HEK293T (cell line): ENCODE measurements at regions not wholly inside any gene's neighbourhood (a gene's known extent, or its start where the extent isn't known, plus 50 kb on each side); places are given as distances from the start of the nearest gene placed in this dataset.

Experiments
- CTCF ChIA-PET: fragments of 350-600 bp; formaldehyde crosslinking; extraction: SDS; loops from one replicate; lab custom pipeline; 2021; ENCODE audit warnings: antibody characterized with exemption, inconsistent platforms; lab: Yijun Ruan, JAX
- POLR2A ChIA-PET: fragments of 350-600 bp; formaldehyde crosslinking; extraction: SDS; loops from one replicate; lab custom pipeline; 2020; ENCODE audit warnings: antibody characterized with exemption, inconsistent platforms; lab: Yijun Ruan, JAX
- DNase-seq: peaks from one replicate; pipeline ENCODE4 v3.0.0; 2012; ENCODE audit warnings: mixed read lengths; ENCODE audit errors: extremely low spot score
- ARNT ChIP-seq: fragments of 450-650 bp; IDR thresholded peaks from 2 replicates; pipeline ENCODE4 v1.6.1; 2017; ENCODE audit warnings: mild to moderate bottlenecking
- BHLHE40 ChIP-seq: fragments of 450-650 bp; IDR thresholded peaks from 2 replicates; pipeline ENCODE4 v1.6.1; 2016; ENCODE audit warnings: mild to moderate bottlenecking, moderate library complexity, borderline replicate concordance
- CTBP1 ChIP-seq: fragments of 450-650 bp; IDR thresholded peaks from 2 replicates; pipeline ENCODE4 v1.6.1; 2016; ENCODE audit warnings: borderline replicate concordance
- ELF4 ChIP-seq: fragments of 450-650 bp; IDR thresholded peaks from 2 replicates; pipeline ENCODE4 v1.6.1; 2017; ENCODE audit warnings: antibody characterized with exemption
- FOXA1 ChIP-seq: fragments of 450-650 bp; IDR thresholded peaks from 2 replicates; pipeline ENCODE4 v1.6.1; 2016; ENCODE audit warnings: mild to moderate bottlenecking
- FOXK2 ChIP-seq: fragments of 450-650 bp; IDR thresholded peaks from 2 replicates; pipeline ENCODE4 v1.6.1; 2016; ENCODE audit warnings: mild to moderate bottlenecking
- FOXM1 ChIP-seq: fragments of 450-650 bp; IDR thresholded peaks from 2 replicates; pipeline ENCODE4 v1.6.1; 2017; ENCODE audit warnings: mild to moderate bottlenecking, borderline replicate concordance
- HDGF ChIP-seq: fragments of 450-650 bp; IDR thresholded peaks from 2 replicates; pipeline ENCODE4 v1.6.1; 2017; ENCODE audit warnings: antibody characterized with exemption, borderline replicate concordance
- L3MBTL2 ChIP-seq: fragments of 450-650 bp; conservative IDR thresholded peaks from 2 replicates; pipeline ENCODE4 v1.6.1; 2016; ENCODE audit warnings: mild to moderate bottlenecking
- LEF1 ChIP-seq: fragments of 450-650 bp; IDR thresholded peaks from 2 replicates; pipeline ENCODE4 v1.6.1; 2017; ENCODE audit warnings: mild to moderate bottlenecking, borderline replicate concordance
- NFRKB ChIP-seq: fragments of 450-650 bp; IDR thresholded peaks from 2 replicates; pipeline ENCODE4 v1.6.1; 2016; ENCODE audit warnings: mild to moderate bottlenecking, moderate library complexity
- PKNOX1 ChIP-seq: fragments of 450-650 bp; IDR thresholded peaks from 2 replicates; pipeline ENCODE4 v1.6.1; 2016
- SP1 ChIP-seq: fragments of 450-650 bp; IDR thresholded peaks from 2 replicates; pipeline ENCODE4 v1.6.1; 2017
- SUZ12 ChIP-seq: fragments of 450-650 bp; IDR thresholded peaks from 2 replicates; pipeline ENCODE4 v1.6.1; 2016; ENCODE audit warnings: mild to moderate bottlenecking
- TARDBP ChIP-seq: fragments of 450-650 bp; IDR thresholded peaks from 2 replicates; pipeline ENCODE4 v1.6.1; 2016
- ZNF384 ChIP-seq: fragments of 450-650 bp; IDR thresholded peaks from 2 replicates; pipeline ENCODE4 v1.6.1; 2016

- no peak for DNase-seq
- CTCF ChIA-PET: no interaction called here
- POLR2A ChIA-PET: no interaction called here
- TF ChIP-seq NFRKB (no peak), PKNOX1 (no peak), SP1 (no peak), ARNT (no peak), ZNF384 (no peak), CTBP1 (no peak), FOXK2 (no peak), SUZ12 (no peak), FOXM1 (no peak), L3MBTL2 (no peak), TARDBP (no peak), ELF4 (no peak), FOXA1 (no peak), BHLHE40 (no peak), LEF1 (no peak)
Measured at GRCh38 chr22:27512283-27512761, 289.2 kb downstream of the MN1 start.

DNA sequence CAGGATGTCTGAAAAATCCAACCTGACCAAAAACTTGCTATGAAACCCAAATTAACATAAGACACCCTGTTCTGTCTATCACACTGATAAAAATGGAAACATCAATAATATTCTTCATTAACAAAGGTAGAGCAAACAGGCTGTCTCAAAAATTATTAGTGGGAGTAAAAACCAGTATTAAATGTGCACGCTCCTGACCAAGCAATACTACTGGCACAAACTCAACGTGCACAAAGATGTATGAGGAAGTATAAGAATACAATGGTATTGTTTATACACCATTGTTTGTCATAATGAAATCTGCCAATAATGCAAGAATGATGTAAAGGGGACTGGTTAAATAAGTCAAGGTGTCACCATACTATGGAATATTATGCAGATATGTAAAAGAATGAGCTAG is 288.5 kb downstream of the MN1 start:
- ChIA-PET CTCF (no interaction called here), POLR2A (no interaction called here)
- DNase-seq: no peak
- TF ChIP-seq SUZ12 (no peak), L3MBTL2 (no peak), PKNOX1 (no peak), TARDBP (no peak), FOXM1 (no peak), FOXA1 (no peak), SP1 (no peak), LEF1 (no peak), BHLHE40 (no peak)

GRCh38 chr22:27514601-27515523 is 286.7 kb downstream of the MN1 start:
- no peak for TF ChIP-seq SUZ12
- no peak for TF ChIP-seq FOXA1
- no peak for TF ChIP-seq ZNF384
- no peak for TF ChIP-seq LEF1
- no peak for TF ChIP-seq NFRKB
- TF ChIP-seq ARNT: no peak
- no peak for TF ChIP-seq FOXM1
- TF ChIP-seq PKNOX1: no peak
- TF ChIP-seq FOXK2: no peak
- TF ChIP-seq CTBP1: no peak
- TF ChIP-seq SP1: no peak
- TF ChIP-seq TARDBP: no peak
- no peak for TF ChIP-seq ELF4
- no peak for TF ChIP-seq BHLHE40
- TF ChIP-seq L3MBTL2: no peak
- TF ChIP-seq HDGF: no peak
- ChIA-PET CTCF (no interaction called here), POLR2A (no interaction called here)
- DNase-seq: no peak

DNA sequence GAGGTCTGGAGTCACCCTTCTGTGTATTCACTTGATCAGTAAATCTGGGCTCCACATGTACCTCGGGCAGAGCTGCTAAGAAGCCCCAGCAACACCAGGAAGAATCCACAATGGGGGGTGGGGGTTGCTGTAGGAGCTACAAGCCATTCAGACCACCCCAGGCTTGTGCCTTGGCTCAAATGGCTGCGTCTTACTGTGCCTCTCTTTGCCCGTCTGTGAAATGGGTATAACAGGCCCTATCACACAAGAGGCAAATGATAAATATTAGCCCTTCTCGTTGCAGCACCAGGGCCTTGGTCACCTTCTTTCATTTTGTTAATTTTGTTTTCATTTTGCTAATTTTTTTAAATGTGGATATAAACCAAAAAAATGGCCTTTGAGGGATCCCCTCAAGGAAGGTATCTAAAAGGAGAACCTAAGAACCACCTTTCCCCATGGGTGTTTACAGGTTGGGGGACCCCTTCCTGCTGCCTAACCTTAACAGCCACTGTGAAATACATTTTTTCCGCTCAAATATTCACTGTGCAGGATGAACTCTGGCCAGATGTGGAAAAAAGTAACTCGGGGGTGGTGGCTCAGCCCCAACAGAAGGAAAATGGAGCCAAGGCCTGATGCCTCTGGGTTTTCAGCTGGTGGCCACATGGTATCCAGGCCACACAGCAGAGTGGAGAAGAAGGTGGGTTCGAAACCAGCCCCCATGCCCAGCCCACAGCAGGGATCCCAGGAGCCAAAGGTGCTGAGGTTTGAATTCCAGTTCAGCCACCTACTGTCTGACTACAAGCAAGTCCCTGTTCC is 284.0 kb downstream of the MN1 start:
- no peak for DNase-seq
- CTCF ChIA-PET: no interaction called here
- POLR2A ChIA-PET: no interaction called here
- TF ChIP-seq TARDBP: no peak
- TF ChIP-seq SUZ12: no peak
- TF ChIP-seq FOXM1: no peak
- no peak for TF ChIP-seq PKNOX1
- TF ChIP-seq FOXK2: no peak
- no peak for TF ChIP-seq SP1
- no peak for TF ChIP-seq L3MBTL2
- TF ChIP-seq ELF4: no peak
- TF ChIP-seq LEF1: no peak
- TF ChIP-seq ARNT: no peak
- TF ChIP-seq ZNF384: no peak
- no peak for TF ChIP-seq CTBP1
- no peak for TF ChIP-seq BHLHE40
- no peak for TF ChIP-seq NFRKB
- no peak for TF ChIP-seq HDGF
- no peak for TF ChIP-seq FOXA1
